ENCODE measurements at regions not wholly inside any gene's neighbourhood (a gene's known extent, or its start where the extent isn't known, plus 50 kb on each side); places are given as distances from the start of the nearest gene placed in this dataset.

- Histone ChIP-seq H3K36me3 (no peaks in the 10 kb centered on the region), H3K4me1 (ENCODE audit: low read depth) (peaks cover 11% of the 10 kb centered on the region), H3K27me3 (no peaks in the 10 kb centered on the region), H3K9me3 (ENCODE audit: low read depth) (no peaks in the 10 kb centered on the region), H3K4me3 (no peak overlapping the region), H3K27ac (no peak overlapping the region)
- DNase-seq (ENCODE audit: low read depth in 1 of 2, low spot score in 1 of 2), result no peak
- TF ChIP-seq CTCF (IDR thresholded peaks at IDR 0.05; ENCODE audit: low read depth, low read length), result no peak
Observed at GRCh38 chr2:215625207-215625606, 189.3 kb upstream of the FN1 start.

- Histone ChIP-seq H3K4me3 (no peak overlapping the region), H3K4me1 (ENCODE audit: low read depth) (peaks cover 18% of the 10 kb centered on the region), H3K27me3 (no peaks in the 10 kb centered on the region), H3K36me3 (no peaks in the 10 kb centered on the region), H3K27ac (peak overlapping the region; percentile 54), H3K9me3 (ENCODE audit: low read depth) (no peaks in the 10 kb centered on the region)
- peak in 1 of 2 donors; percentile 99 for DNase-seq (ENCODE audit: low read depth in 1 of 2, low spot score in 1 of 2)
- no peak for TF ChIP-seq CTCF (IDR thresholded peaks at IDR 0.05; ENCODE audit: low read depth, low read length)
Observed at GRCh38 chr2:215624423-215624829, 188.6 kb upstream of the FN1 start.

GRCh38 chr2:215622837-215623236, 187.0 kb upstream of the FN1 start:
- Histone ChIP-seq H3K9me3 (ENCODE audit: low read depth) (no peaks in the 10 kb centered on the region), H3K4me1 (ENCODE audit: low read depth) (peaks cover 29% of the 10 kb centered on the region), H3K4me3 (no peak overlapping the region), H3K36me3 (no peaks in the 10 kb centered on the region), H3K27me3 (no peaks in the 10 kb centered on the region), H3K27ac (no peak overlapping the region)
- no peak for TF ChIP-seq CTCF (IDR thresholded peaks at IDR 0.05; ENCODE audit: low read depth, low read length)
- DNase-seq (ENCODE audit: low read depth in 1 of 2, low spot score in 1 of 2), result no peak

- H3K4me1 ChIP-seq (ENCODE audit: low read depth), result peaks cover 29% of the 10 kb centered on the region
- H3K4me3 ChIP-seq, result no peak overlapping the region
- TF ChIP-seq CTCF (IDR thresholded peaks at IDR 0.05; ENCODE audit: low read depth, low read length), result no peak
- H3K27me3 ChIP-seq, result no peaks in the 10 kb centered on the region
- no peaks in the 10 kb centered on the region for H3K9me3 ChIP-seq (ENCODE audit: low read depth)
- peak overlapping the region; percentile 89 for H3K27ac ChIP-seq
- H3K36me3 ChIP-seq, result no peaks in the 10 kb centered on the region
- DNase-seq (ENCODE audit: low read depth in 1 of 2, low spot score in 1 of 2), result no peak
Observed at GRCh38 chr2:215621381-215621780, 185.5 kb upstream of the FN1 start.

- no peaks in the 10 kb centered on the region for H3K27me3 ChIP-seq
Observed at GRCh38 chr2:215620528-215620927, 184.7 kb upstream of the FN1 start.

More at GRCh38 chr2:215620528-215620927, 184.7 kb upstream of the FN1 start:
- Histone ChIP-seq H3K36me3 (no peaks in the 10 kb centered on the region), H3K9me3 (ENCODE audit: low read depth) (no peaks in the 10 kb centered on the region), H3K27ac (peak overlapping the region; percentile 89), H3K4me1 (ENCODE audit: low read depth) (peaks cover 29% of the 10 kb centered on the region), H3K4me3 (no peak overlapping the region)
- TF ChIP-seq CTCF (IDR thresholded peaks at IDR 0.05; ENCODE audit: low read depth, low read length), result no peak
- no peak for DNase-seq (ENCODE audit: low read depth in 1 of 2, low spot score in 1 of 2)
